ENCODE measurements at regions not wholly inside any gene's neighbourhood (a gene's known extent, or its start where the extent isn't known, plus 50 kb on each side); places are given as distances from the start of the nearest gene placed in this dataset.

DNA sequence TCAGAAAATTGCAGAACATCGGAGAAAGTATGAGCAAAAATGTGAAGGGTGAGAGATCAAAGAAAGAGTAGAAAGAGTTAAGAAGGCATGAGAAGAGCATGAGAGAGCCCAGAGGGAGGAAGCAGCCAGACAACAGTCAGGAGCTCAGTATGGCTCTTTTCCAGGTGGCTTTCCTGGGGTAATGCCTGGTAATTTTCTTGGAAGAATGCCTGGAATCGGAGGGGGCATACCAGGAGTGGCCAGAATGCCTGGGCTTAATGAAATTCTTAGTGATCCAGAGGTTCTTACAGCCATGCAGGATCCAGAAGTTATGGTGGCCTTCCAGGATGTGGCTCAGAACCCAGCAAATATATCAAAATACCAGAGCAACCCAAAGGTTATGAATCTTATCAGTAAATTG lies 271.8 kb upstream of the TFPI start:
- intact Hi-C loops (cut with DNase I; ENCODE audit: low total_unique reads) (no loop called here), in situ Hi-C loops (cut with MboI; ENCODE audit: low sequenced_read_pairs in 4 of 4) (loop anchor here in 2 of 4 donors (25.0 kb wide), 3 partner anchors 239 to 339 kb away; no protein-coding TSS in a partner anchor)
- Histone ChIP-seq H3K27ac (no peak overlapping the region), H3K9me3 (no peaks in the 10 kb centered on the region), H3K36me3 (no peaks in the 10 kb centered on the region), H3K4me1 (no peaks in the 10 kb centered on the region), H3K4me3 (no peak overlapping the region), H3K27me3 (no peaks in the 10 kb centered on the region)
- no peak for DNase-seq
- no peak for ATAC-seq
- no peak for TF ChIP-seq POLR2A (IDR thresholded peaks at IDR 0.05)
- TF ChIP-seq, protein P1, sequence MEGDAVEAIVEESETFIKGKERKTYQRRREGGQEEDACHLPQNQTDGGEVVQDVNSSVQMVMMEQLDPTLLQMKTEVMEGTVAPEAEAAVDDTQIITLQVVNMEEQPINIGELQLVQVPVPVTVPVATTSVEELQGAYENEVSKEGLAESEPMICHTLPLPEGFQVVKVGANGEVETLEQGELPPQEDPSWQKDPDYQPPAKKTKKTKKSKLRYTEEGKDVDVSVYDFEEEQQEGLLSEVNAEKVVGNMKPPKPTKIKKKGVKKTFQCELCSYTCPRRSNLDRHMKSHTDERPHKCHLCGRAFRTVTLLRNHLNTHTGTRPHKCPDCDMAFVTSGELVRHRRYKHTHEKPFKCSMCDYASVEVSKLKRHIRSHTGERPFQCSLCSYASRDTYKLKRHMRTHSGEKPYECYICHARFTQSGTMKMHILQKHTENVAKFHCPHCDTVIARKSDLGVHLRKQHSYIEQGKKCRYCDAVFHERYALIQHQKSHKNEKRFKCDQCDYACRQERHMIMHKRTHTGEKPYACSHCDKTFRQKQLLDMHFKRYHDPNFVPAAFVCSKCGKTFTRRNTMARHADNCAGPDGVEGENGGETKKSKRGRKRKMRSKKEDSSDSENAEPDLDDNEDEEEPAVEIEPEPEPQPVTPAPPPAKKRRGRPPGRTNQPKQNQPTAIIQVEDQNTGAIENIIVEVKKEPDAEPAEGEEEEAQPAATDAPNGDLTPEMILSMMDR (IDR thresholded peaks at IDR 0.05 in 4 of 5, conservative IDR thresholded peaks at IDR 0.05 in 1 of 5): no peak

DNA sequence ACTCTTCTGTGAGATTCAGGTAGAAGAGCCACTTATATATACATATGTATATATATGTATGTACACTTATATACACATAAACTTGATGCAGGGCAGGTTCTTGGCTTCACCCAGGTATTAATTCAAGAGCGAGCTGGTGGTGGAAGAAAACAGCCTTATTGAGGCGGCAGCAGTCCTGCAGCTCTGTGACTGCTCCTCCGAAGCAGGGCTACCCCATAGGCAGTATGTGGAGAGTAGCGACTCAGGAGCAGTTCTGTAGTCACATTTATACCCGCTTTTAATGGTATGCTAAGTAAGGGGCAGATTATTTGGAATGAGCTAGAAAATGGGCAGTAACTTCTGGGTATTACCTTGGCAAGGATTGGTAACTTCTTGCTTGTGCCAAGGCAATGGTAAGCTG lies 280.6 kb upstream of the TFPI start:
- no peak overlapping the region for H3K27ac ChIP-seq
- no peak for DNase-seq
- no peaks in the 10 kb centered on the region for H3K4me1 ChIP-seq
- no peak for TF ChIP-seq POLR2A (IDR thresholded peaks at IDR 0.05)
- TF ChIP-seq, protein P1 (IDR thresholded peaks at IDR 0.05 in 4 of 5, conservative IDR thresholded peaks at IDR 0.05 in 1 of 5): no peak
- H3K4me3 ChIP-seq: no peak overlapping the region
- intact Hi-C loops (cut with DNase I; ENCODE audit: low total_unique reads): no loop called here
- no peak for ATAC-seq
- no peaks in the 10 kb centered on the region for H3K27me3 ChIP-seq
- no peaks in the 10 kb centered on the region for H3K36me3 ChIP-seq
- H3K9me3 ChIP-seq: no peaks in the 10 kb centered on the region
- in situ Hi-C loops (cut with MboI; ENCODE audit: low sequenced_read_pairs in 4 of 4): loop anchor here in 2 of 4 donors (25.0 kb wide), 3 partner anchors 247 to 347 kb away; no protein-coding TSS in a partner anchor

DNA sequence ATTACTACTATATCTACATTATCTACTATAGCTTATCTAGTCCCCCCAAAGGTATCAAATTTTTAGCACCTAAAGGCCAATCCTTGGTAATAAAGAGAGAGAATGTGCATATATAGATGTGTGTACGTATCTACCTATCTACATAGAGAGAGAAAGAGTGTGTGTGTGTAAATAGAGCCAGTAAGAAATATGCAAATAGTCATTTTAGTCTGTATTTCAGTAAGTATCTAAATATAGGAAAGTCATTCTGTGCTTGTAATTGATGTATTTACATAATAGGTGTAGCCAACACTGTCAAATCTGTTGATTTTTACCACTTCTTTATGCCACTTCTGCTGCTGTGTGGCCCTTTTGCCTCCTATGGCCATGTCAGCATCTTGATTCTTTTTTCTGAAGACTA lies 284.5 kb upstream of the TFPI start:
- Histone ChIP-seq H3K4me3 (no peak overlapping the region), H3K36me3 (no peaks in the 10 kb centered on the region), H3K4me1 (no peaks in the 10 kb centered on the region), H3K27ac (no peak overlapping the region), H3K27me3 (no peaks in the 10 kb centered on the region), H3K9me3 (no peaks in the 10 kb centered on the region)
- in situ Hi-C loops (cut with MboI; ENCODE audit: low sequenced_read_pairs in 4 of 4): loop anchor here in 2 of 4 donors (25.0 kb wide), 3 partner anchors 251 to 351 kb away; no protein-coding TSS in a partner anchor
- DNase-seq: no peak
- TF ChIP-seq POLR2A (IDR thresholded peaks at IDR 0.05): no peak
- TF ChIP-seq, protein P1 (IDR thresholded peaks at IDR 0.05 in 4 of 5, conservative IDR thresholded peaks at IDR 0.05 in 1 of 5): no peak
- ATAC-seq: no peak
- intact Hi-C loops (cut with DNase I; ENCODE audit: low total_unique reads): no loop called here

DNA sequence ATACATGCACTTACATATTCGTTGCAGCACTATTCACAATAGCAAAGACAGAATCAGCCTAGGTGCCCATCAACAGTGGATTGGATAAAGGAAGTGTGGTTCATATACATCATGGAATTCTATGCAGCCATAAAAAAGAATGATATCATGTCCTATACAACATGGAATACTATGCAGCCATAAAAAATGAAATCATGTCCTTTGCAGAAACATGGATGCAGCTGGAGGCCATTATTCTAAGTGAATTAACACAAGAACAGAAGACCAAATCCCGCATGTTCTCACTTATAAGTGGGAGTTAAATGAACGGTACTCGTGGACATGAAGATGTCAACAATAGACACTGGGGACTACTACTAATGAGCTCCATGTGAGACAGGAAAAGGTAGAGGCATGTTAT lies 288.1 kb upstream of the TFPI start:
- intact Hi-C loops (cut with DNase I; ENCODE audit: low total_unique reads) (loop anchor here (5.0 kb wide), 1 partner anchor 340 kb away; no protein-coding TSS in a partner anchor), in situ Hi-C loops (cut with MboI; ENCODE audit: low sequenced_read_pairs in 4 of 4) (loop anchor here in 3 of 4 donors (10.0 to 25.0 kb wide), 4 partner anchors 255 to 355 kb away; no protein-coding TSS in a partner anchor)
- no peak for DNase-seq
- TF ChIP-seq POLR2A (IDR thresholded peaks at IDR 0.05): no peak
- TF ChIP-seq, protein P1 (IDR thresholded peaks at IDR 0.05 in 4 of 5, conservative IDR thresholded peaks at IDR 0.05 in 1 of 5): no peak
- Histone ChIP-seq H3K36me3 (no peaks in the 10 kb centered on the region), H3K27ac (no peak overlapping the region), H3K9me3 (no peaks in the 10 kb centered on the region), H3K4me3 (no peak overlapping the region), H3K27me3 (no peaks in the 10 kb centered on the region), H3K4me1 (no peaks in the 10 kb centered on the region)
- ATAC-seq: no peak

All from gastrocnemius medialis (tissue), 4 donors.